HG03039 (cell line): ENCODE measurements at regions not wholly inside any gene's neighbourhood (a gene's known extent, or its start where the extent isn't known, plus 50 kb on each side); places are given as distances from the start of the nearest gene placed in this dataset.
"Not testable (repeated sequence)": the region's sequence is repeated elsewhere in the genome, so short reads cannot be mapped to it uniquely, and the experiment has no call there.

ENCODE experiments used
- ATAC-seq: cut with Tn5 transposase; IDR thresholded peaks from one replicate; pipeline ENCODE4 v1.9.1; 2021; ENCODE audit warnings: mild to moderate bottlenecking, moderate library complexity; ENCODE audit not compliant: unreplicated experiment

- peak; percentile 78 for ATAC-seq
Observed at GRCh38 chr6:27132532-27133280, 114.8 kb upstream of the PRSS16 start.

- ATAC-seq = no peak
Observed at GRCh38 chr6:27133281-27134227, 113.9 kb upstream of the PRSS16 start.

GRCh38 chr6:27135087-27135657 lies 112.3 kb upstream of the PRSS16 start:
- no peak for ATAC-seq

- ATAC-seq = no peak
Observed at GRCh38 chr6:27136077-27136644, 111.3 kb upstream of the PRSS16 start.

GRCh38 chr6:27136978-27137814 lies 110.3 kb upstream of the PRSS16 start:
- no peak for ATAC-seq

- no peak for ATAC-seq
Observed at GRCh38 chr6:27138406-27138805, 109.1 kb upstream of the PRSS16 start.

GRCh38 chr6:27138837-27139755 lies 108.4 kb upstream of the PRSS16 start:
- peak; percentile 55 for ATAC-seq

GRCh38 chr6:27139756-27140579 lies 107.5 kb upstream of the PRSS16 start:
- peak; percentile 22 for ATAC-seq

- ATAC-seq = no peak
Observed at GRCh38 chr6:27140999-27141528, 106.4 kb upstream of the PRSS16 start.

GRCh38 chr6:27141529-27142015 lies 105.9 kb upstream of the PRSS16 start:
- ATAC-seq = no peak

- ATAC-seq = not testable (repeated sequence)
Observed at GRCh38 chr6:27143020-27143388, 104.5 kb upstream of the PRSS16 start.

GRCh38 chr6:27143474-27144026 lies 104.0 kb upstream of the PRSS16 start:
- no peak for ATAC-seq

- ATAC-seq = no peak
Observed at GRCh38 chr6:27144740-27145079, 102.8 kb upstream of the PRSS16 start.

GRCh38 chr6:27145731-27146455 lies 101.6 kb upstream of the PRSS16 start:
- ATAC-seq = no peak

GRCh38 chr6:27146456-27146705 lies 101.1 kb upstream of the PRSS16 start:
- not testable (repeated sequence) for ATAC-seq

GRCh38 chr6:27146706-27147505 lies 100.6 kb upstream of the PRSS16 start:
- ATAC-seq = peak; percentile 68

- ATAC-seq = no peak
Observed at GRCh38 chr6:27148404-27148795, 99.1 kb upstream of the PRSS16 start.
